Esophagus squamous epithelium (tissue), 4 donors: ENCODE measurements at regions not wholly inside any gene's neighbourhood (a gene's known extent, or its start where the extent isn't known, plus 50 kb on each side); places are given as distances from the start of the nearest gene placed in this dataset.

Experiments
- POLR2A ChIP-seq, 4 donors: fragments of 450-650 bp; IDR thresholded peaks; one replicate each; pipeline ENCODE4 v1.6.1; 2017; ENCODE audit warnings: antibody characterized with exemption in 4 of 4, mild to moderate bottlenecking in 4 of 4, moderate library complexity in 3 of 4
- TF ChIP-seq, protein P1 (sequence below), 6 experiments: fragments of 450-650 bp in 4 of 6; fragments of 200-600 bp in 2 of 6; sonication (generic) in 2 of 6; IDR thresholded peaks; one replicate each; pipeline ENCODE4 v1.5.1; 2016 to 2019; ENCODE audit warnings: antibody characterized with exemption in 6 of 6, mild to moderate bottlenecking in 4 of 6, moderate library complexity in 4 of 6

DNA sequence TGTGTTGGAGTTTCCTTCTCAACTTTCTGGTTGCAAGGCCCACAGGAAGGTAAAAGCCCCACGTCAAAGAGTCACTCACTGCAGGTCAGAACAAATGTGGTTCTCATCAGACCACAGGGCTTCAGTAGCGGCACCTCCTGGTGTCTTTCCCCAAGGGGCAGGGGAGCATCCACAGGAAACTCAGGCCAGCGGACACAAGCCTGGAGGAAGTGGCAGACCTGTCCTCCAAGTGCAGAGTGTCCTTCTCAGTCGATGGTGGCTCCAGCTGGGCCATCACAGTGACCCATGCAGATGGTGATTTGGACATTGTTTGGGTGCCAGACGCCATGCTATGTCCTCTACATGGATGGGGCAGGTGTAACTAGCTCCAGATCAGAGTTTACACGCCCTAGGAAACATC is 84.9 kb downstream of the ACKR3 start:
- TF ChIP-seq, protein P1, sequence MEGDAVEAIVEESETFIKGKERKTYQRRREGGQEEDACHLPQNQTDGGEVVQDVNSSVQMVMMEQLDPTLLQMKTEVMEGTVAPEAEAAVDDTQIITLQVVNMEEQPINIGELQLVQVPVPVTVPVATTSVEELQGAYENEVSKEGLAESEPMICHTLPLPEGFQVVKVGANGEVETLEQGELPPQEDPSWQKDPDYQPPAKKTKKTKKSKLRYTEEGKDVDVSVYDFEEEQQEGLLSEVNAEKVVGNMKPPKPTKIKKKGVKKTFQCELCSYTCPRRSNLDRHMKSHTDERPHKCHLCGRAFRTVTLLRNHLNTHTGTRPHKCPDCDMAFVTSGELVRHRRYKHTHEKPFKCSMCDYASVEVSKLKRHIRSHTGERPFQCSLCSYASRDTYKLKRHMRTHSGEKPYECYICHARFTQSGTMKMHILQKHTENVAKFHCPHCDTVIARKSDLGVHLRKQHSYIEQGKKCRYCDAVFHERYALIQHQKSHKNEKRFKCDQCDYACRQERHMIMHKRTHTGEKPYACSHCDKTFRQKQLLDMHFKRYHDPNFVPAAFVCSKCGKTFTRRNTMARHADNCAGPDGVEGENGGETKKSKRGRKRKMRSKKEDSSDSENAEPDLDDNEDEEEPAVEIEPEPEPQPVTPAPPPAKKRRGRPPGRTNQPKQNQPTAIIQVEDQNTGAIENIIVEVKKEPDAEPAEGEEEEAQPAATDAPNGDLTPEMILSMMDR (IDR thresholded peaks at IDR 0.05) = no peak
- TF ChIP-seq POLR2A (IDR thresholded peaks at IDR 0.05) = no peak
